ENCODE measurements at regions not wholly inside any gene's neighbourhood (a gene's known extent, or its start where the extent isn't known, plus 50 kb on each side); places are given as distances from the start of the nearest gene placed in this dataset.

- TF ChIP-seq CTCF (conservative IDR thresholded peaks at IDR 0.05) (no peak), ZFX (IDR thresholded peaks at IDR 0.05) (no peak)
Measured at GRCh38 chr3:81105789-81106488, 655.5 kb downstream of the GBE1 start.
